ENCODE measurements at regions not wholly inside any gene's neighbourhood (a gene's known extent, or its start where the extent isn't known, plus 50 kb on each side); places are given as distances from the start of the nearest gene placed in this dataset.

GRCh38 chr4:138085736-138086305 is 156.3 kb downstream of the SLC7A11 start:
- H3K36me3 Mint-ChIP-seq (ENCODE audit: unreplicated experiment), result no peaks in the 10 kb centered on the region
- peaks cover 28% of the 10 kb centered on the region for H3K4me1 Mint-ChIP-seq (ENCODE audit: unreplicated experiment)
- no peak for TF ChIP-seq CTCF (IDR thresholded peaks at IDR 0.05)
- no peak overlapping the region for H3K27ac Mint-ChIP-seq (ENCODE audit: unreplicated experiment)
- no peak overlapping the region for H3K4me3 Mint-ChIP-seq (ENCODE audit: unreplicated experiment)
- no peaks in the 10 kb centered on the region for H3K9me3 Mint-ChIP-seq (ENCODE audit: unreplicated experiment)
- DNase-seq (ENCODE audit: extremely low spot score, unreplicated experiment), result no peak
- H3K27me3 Mint-ChIP-seq (ENCODE audit: unreplicated experiment), result no peaks in the 10 kb centered on the region

DNA sequence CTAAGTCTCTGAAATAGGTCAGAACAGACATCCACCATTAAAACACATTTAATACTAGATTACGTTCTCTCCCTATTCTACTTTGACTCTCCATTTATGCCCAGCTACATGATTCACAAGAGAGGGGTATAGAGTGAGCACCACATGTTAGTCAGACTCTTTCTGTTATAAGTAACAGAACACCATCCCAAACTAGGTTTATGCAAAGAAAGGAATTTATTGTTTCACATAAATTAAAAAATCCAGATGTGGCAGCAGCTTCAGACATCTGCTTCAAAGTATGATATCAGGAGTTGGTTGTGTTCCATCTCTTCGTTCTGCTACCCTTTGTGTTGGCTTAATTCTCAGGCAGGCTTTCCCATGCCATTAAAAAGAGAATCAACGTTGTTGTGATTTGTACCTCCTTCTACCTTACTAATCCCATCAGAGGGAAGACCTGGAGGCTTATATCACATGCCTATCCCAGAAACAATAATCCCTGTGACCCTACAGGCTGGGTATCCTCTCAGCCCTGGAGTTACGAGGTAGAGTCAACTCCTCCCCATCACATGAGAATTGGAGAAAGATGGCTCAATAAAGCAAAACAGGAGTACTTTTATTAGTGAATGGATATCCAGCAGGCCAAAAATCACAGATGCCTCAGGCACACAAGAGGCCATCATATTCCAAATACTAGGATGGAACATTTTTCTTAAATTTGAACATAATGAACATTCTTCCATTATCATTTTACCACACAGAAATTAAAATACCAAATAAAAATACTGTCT is 163.2 kb downstream of the SLC7A11 start:
- no peak overlapping the region for H3K4me3 Mint-ChIP-seq (ENCODE audit: unreplicated experiment)
- no peak overlapping the region for H3K27ac Mint-ChIP-seq (ENCODE audit: unreplicated experiment)
- H3K4me1 Mint-ChIP-seq (ENCODE audit: unreplicated experiment), result no peaks in the 10 kb centered on the region
- H3K9me3 Mint-ChIP-seq (ENCODE audit: unreplicated experiment), result no peaks in the 10 kb centered on the region
- no peaks in the 10 kb centered on the region for H3K36me3 Mint-ChIP-seq (ENCODE audit: unreplicated experiment)
- no peaks in the 10 kb centered on the region for H3K27me3 Mint-ChIP-seq (ENCODE audit: unreplicated experiment)
- no peak for TF ChIP-seq CTCF (IDR thresholded peaks at IDR 0.05)
- no peak for DNase-seq (ENCODE audit: extremely low spot score, unreplicated experiment)

DNA sequence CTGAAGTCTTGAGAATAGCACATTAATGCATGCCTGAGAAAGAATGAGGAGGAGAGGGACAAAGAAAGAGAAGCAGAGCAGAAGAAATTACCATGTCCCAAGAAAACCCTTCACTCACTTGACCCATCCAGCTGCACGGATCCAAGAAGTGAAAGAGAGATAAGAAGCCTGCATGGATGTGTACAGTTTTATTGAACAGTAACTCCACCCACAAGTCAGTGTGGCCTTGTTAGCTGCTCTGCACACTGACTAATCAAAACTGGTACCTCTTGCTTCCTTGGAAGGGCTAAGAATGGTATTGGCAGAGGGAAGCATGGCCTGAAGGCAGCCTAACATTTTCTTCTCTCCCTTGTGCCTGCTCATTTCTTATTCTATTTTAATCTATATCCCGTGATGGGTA is 163.9 kb downstream of the SLC7A11 start:
- Mint-ChIP-seq H3K4me1 (ENCODE audit: unreplicated experiment) (no peaks in the 10 kb centered on the region), H3K36me3 (ENCODE audit: unreplicated experiment) (no peaks in the 10 kb centered on the region), H3K27me3 (ENCODE audit: unreplicated experiment) (no peaks in the 10 kb centered on the region), H3K9me3 (ENCODE audit: unreplicated experiment) (no peaks in the 10 kb centered on the region), H3K27ac (ENCODE audit: unreplicated experiment) (no peak overlapping the region), H3K4me3 (ENCODE audit: unreplicated experiment) (no peak overlapping the region)
- no peak for DNase-seq (ENCODE audit: extremely low spot score, unreplicated experiment)
- no peak for TF ChIP-seq CTCF (IDR thresholded peaks at IDR 0.05)

DNA sequence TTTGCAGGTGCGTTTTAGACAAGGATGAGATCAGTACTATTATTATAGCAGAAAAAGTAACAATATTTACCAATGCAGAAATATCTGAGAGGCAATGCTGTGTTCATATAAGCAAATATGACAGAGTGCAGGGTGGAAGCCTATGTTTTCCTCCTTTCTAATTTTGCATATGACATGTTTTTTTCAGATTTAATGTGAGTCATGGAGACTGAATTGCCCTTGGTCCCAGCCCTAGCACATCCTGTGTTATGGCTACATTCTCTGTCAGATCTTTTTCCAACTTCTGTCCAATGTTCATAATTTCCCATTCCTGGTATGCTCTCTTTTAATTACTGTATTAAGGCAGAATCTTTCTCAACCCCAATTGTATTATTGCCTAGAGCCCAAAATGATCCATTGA is 165.6 kb downstream of the SLC7A11 start:
- no peak overlapping the region for H3K27ac Mint-ChIP-seq (ENCODE audit: unreplicated experiment)
- no peaks in the 10 kb centered on the region for H3K9me3 Mint-ChIP-seq (ENCODE audit: unreplicated experiment)
- H3K4me3 Mint-ChIP-seq (ENCODE audit: unreplicated experiment), result no peak overlapping the region
- H3K27me3 Mint-ChIP-seq (ENCODE audit: unreplicated experiment), result no peaks in the 10 kb centered on the region
- no peaks in the 10 kb centered on the region for H3K36me3 Mint-ChIP-seq (ENCODE audit: unreplicated experiment)
- no peak for TF ChIP-seq CTCF (IDR thresholded peaks at IDR 0.05)
- DNase-seq (ENCODE audit: extremely low spot score, unreplicated experiment), result no peak
- no peaks in the 10 kb centered on the region for H3K4me1 Mint-ChIP-seq (ENCODE audit: unreplicated experiment)

DNA sequence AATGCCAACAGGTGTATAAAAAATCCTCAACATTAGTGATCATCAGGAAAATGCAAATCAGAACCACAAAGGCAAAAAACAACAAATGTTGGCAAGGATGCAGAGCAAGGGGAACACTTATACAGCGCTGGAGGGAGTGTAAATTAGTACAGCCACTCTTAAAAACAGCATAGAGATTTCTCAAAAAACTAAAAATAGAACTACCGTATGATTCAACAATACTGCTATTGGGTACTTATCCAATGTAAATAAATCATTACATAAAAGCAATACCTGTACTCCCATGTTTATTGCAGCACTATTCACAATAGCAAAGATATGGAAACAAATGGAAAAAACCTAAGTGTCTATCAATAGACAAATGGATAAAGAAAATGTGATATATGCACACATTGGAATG is 171.3 kb downstream of the SLC7A11 start:
- no peak for DNase-seq (ENCODE audit: extremely low spot score, unreplicated experiment)
- Mint-ChIP-seq H3K9me3 (ENCODE audit: unreplicated experiment) (peaks cover 7% of the 10 kb centered on the region), H3K4me3 (ENCODE audit: unreplicated experiment) (no peak overlapping the region), H3K4me1 (ENCODE audit: unreplicated experiment) (no peaks in the 10 kb centered on the region), H3K27me3 (ENCODE audit: unreplicated experiment) (no peaks in the 10 kb centered on the region), H3K27ac (ENCODE audit: unreplicated experiment) (no peak overlapping the region), H3K36me3 (ENCODE audit: unreplicated experiment) (peaks cover 2% of the 10 kb centered on the region)
- no peak for TF ChIP-seq CTCF (IDR thresholded peaks at IDR 0.05)
